ENCODE measurements at regions not wholly inside any gene's neighbourhood (a gene's known extent, or its start where the extent isn't known, plus 50 kb on each side); places are given as distances from the start of the nearest gene placed in this dataset.

DNA sequence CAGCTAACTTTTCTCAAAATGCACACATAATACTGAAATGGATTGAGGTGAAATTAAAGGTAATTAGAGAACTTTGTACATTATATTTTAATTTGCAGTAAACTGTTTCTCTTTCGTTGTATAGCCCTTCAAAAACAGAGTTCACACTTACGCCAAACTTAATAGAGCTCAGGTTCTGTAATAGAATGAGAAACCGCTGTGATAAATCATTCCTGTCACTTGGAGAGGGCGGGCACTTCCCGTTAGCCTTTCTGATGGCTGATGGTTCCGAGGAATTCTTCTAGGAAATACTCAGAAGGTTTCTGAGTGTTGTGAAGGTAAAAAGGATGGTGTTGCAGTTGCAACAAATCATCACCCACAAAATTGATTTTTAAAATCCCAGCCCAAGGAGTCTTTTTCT lies 155.8 kb upstream of the ALKAL2 start (continued):
- TF ChIP-seq, protein P1, sequence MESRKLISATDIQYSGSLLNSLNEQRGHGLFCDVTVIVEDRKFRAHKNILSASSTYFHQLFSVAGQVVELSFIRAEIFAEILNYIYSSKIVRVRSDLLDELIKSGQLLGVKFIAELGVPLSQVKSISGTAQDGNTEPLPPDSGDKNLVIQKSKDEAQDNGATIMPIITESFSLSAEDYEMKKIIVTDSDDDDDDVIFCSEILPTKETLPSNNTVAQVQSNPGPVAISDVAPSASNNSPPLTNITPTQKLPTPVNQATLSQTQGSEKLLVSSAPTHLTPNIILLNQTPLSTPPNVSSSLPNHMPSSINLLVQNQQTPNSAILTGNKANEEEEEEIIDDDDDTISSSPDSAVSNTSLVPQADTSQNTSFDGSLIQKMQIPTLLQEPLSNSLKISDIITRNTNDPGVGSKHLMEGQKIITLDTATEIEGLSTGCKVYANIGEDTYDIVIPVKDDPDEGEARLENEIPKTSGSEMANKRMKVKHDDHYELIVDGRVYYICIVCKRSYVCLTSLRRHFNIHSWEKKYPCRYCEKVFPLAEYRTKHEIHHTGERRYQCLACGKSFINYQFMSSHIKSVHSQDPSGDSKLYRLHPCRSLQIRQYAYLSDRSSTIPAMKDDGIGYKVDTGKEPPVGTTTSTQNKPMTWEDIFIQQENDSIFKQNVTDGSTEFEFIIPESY (IDR thresholded peaks at IDR 0.05; ENCODE audit: extremely low read depth, insufficient replicate concordance, low read length): no peak
- TF ChIP-seq ZFX (IDR thresholded peaks at IDR 0.05) (no peak), EZH2 (IDR thresholded peaks at IDR 0.05) (no peak), SRF (IDR thresholded peaks at IDR 0.05; ENCODE audit: low read depth) (no peak), ZNF274 (IDR thresholded peaks at IDR 0.05; ENCODE audit: low read depth, low read length) (no peak)

DNA sequence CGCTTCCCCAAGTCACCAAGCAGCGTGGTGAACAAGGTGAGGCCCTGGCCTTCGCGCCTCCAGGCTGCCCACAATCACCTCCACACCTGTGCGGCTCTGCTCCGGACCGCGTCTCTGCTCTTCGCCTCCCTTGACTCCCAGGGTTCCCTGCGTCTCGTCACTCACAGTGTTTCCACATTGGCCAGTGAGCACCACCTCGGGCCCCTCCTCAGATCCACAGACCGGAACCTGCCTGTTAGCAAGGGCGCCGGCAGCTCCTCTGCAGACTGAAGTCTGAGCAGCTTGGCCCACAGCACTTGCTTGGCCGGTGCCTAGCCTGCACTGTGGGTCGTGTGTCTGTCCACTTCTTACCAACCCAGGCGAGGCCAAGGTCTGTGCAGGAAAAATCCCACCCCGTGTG lies 155.3 kb upstream of the ALKAL2 start:
- no peak overlapping the region for H3K27ac ChIP-seq (ENCODE audit: low read depth, low read length)
- ChIA-PET POLR2A (no interaction called here), CTCF (no interaction called here), RAD21 (ENCODE audit: low non-redundant PET in 1 of 2, low total read pairs in 2 of 2, uncharacterized antibody in 2 of 2, unreplicated experiment in 2 of 2) (no interaction called here)
- no peak overlapping the region for H3K4me2 ChIP-seq (ENCODE audit: low read length)
- no TSS peak for BruUV-seq (replicated peaks)
- H3K9me2 ChIP-seq (ENCODE audit: insufficient read depth): no peaks in the 10 kb centered on the region
- no peak overlapping the region for H2AFZ ChIP-seq (ENCODE audit: low read depth, low read length, poor library complexity, severe bottlenecking)
- no peaks in the 10 kb centered on the region for H3K79me2 ChIP-seq (ENCODE audit: insufficient read depth, low read length)
- intact Hi-C loops (cut with micrococcal nuclease): no loop called here
- no peak for TF ChIP-seq POLR2A (IDR thresholded peaks at IDR 0.05; ENCODE audit: borderline replicate concordance, extremely low read depth, insufficient read depth, insufficient read length)
- TF ChIP-seq ELF1 (IDR thresholded peaks at IDR 0.05; ENCODE audit: borderline replicate concordance, low read depth): no peak
- no peak for TF ChIP-seq CBX3 (IDR thresholded peaks at IDR 0.05; ENCODE audit: low read depth)
- TF ChIP-seq, protein P2, sequence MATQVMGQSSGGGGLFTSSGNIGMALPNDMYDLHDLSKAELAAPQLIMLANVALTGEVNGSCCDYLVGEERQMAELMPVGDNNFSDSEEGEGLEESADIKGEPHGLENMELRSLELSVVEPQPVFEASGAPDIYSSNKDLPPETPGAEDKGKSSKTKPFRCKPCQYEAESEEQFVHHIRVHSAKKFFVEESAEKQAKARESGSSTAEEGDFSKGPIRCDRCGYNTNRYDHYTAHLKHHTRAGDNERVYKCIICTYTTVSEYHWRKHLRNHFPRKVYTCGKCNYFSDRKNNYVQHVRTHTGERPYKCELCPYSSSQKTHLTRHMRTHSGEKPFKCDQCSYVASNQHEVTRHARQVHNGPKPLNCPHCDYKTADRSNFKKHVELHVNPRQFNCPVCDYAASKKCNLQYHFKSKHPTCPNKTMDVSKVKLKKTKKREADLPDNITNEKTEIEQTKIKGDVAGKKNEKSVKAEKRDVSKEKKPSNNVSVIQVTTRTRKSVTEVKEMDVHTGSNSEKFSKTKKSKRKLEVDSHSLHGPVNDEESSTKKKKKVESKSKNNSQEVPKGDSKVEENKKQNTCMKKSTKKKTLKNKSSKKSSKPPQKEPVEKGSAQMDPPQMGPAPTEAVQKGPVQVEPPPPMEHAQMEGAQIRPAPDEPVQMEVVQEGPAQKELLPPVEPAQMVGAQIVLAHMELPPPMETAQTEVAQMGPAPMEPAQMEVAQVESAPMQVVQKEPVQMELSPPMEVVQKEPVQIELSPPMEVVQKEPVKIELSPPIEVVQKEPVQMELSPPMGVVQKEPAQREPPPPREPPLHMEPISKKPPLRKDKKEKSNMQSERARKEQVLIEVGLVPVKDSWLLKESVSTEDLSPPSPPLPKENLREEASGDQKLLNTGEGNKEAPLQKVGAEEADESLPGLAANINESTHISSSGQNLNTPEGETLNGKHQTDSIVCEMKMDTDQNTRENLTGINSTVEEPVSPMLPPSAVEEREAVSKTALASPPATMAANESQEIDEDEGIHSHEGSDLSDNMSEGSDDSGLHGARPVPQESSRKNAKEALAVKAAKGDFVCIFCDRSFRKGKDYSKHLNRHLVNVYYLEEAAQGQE (IDR thresholded peaks at IDR 0.05; ENCODE audit: low read depth): no peak
- TF ChIP-seq, protein P1 (IDR thresholded peaks at IDR 0.05; ENCODE audit: extremely low read depth, insufficient replicate concordance, low read length): no peak
- no peak for TF ChIP-seq SIN3A (IDR thresholded peaks at IDR 0.05; ENCODE audit: low read depth)
- TF ChIP-seq FOSL1 (IDR thresholded peaks at IDR 0.05; ENCODE audit: low read depth): no peak
- TF ChIP-seq YY1 (IDR thresholded peaks at IDR 0.05; ENCODE audit: extremely low read depth, insufficient replicate concordance, low read depth, low read length): no peak
- TF ChIP-seq ZFX (IDR thresholded peaks at IDR 0.05): no peak
- no peak for TF ChIP-seq ZNF274 (IDR thresholded peaks at IDR 0.05; ENCODE audit: low read depth, low read length)
- TF ChIP-seq, protein P3, sequence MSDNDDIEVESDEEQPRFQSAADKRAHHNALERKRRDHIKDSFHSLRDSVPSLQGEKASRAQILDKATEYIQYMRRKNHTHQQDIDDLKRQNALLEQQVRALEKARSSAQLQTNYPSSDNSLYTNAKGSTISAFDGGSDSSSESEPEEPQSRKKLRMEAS (IDR thresholded peaks at IDR 0.05): no peak
- TF ChIP-seq EZH2phosphoT487 (IDR thresholded peaks at IDR 0.05; ENCODE audit: borderline replicate concordance): no peak
- H3K9ac ChIP-seq (ENCODE audit: low read length): no peak overlapping the region
- no peaks in the 10 kb centered on the region for H3K9me3 ChIP-seq (ENCODE audit: control insufficient read depth in 1 of 2, insufficient read depth in 1 of 2, low read depth in 1 of 2, low read length in 2 of 2)
- H3K36me3 ChIP-seq (ENCODE audit: control insufficient read depth in 1 of 2, insufficient read depth in 2 of 2, low read length in 2 of 2): no peaks in the 10 kb centered on the region
- ATAC-seq: no peak
- DNase-seq (ENCODE audit: low read depth, low spot score): no peak
- peaks cover 8% of the 10 kb centered on the region; the same call in 1 of the 2 replicates for H3K27me3 ChIP-seq (ENCODE audit: insufficient read depth, low read length)
- H3K4me3 ChIP-seq (replicated peaks in 1 of 2; ENCODE audit: low read depth in 1 of 2, low read length in 2 of 2): no peak overlapping the region
- no peaks in the 10 kb centered on the region for H3K4me1 ChIP-seq (ENCODE audit: control insufficient read depth in 1 of 2, insufficient read depth in 2 of 2, low read length in 2 of 2)
- no peaks in the 10 kb centered on the region for H4K20me1 ChIP-seq (ENCODE audit: insufficient read depth)

All from HCT116 (cell line).